ENCODE measurements at regions not wholly inside any gene's neighbourhood (a gene's known extent, or its start where the extent isn't known, plus 50 kb on each side); places are given as distances from the start of the nearest gene placed in this dataset.
"Not testable (repeated sequence)": the region's sequence is repeated elsewhere in the genome, so short reads cannot be mapped to it uniquely, and the experiment has no call there.

GRCh38 chr1:78304761-78305160, 186.0 kb upstream of the PTGFR start:
- TF ChIP-seq SUZ12 (IDR thresholded peaks at IDR 0.05; ENCODE audit: extremely low read depth, insufficient read depth, insufficient read length) (no peak), YY1 (IDR thresholded peaks at IDR 0.05; ENCODE audit: insufficient read depth, insufficient read length) (no peak), ZNF274 (IDR thresholded peaks at IDR 0.05; ENCODE audit: low read depth, low read length) (no peak)
- no peaks in the 10 kb centered on the region for H3K36me3 ChIP-seq (ENCODE audit: insufficient read depth, insufficient read length, low read length)
- no peak overlapping the region for H3K9ac ChIP-seq (ENCODE audit: insufficient read length, low read depth)
- peaks cover 7% of the 10 kb centered on the region for H3K9me3 ChIP-seq (ENCODE audit: insufficient read depth, low read length)
- no peak for DNase-seq (ENCODE audit: low read depth, low spot score)
- H3K4me1 ChIP-seq (ENCODE audit: insufficient read depth, insufficient read length) = no peaks in the 10 kb centered on the region
- no peak overlapping the region for H3K4me3 ChIP-seq (ENCODE audit: insufficient read length, low read depth)
- no peaks in the 10 kb centered on the region for H3K27me3 ChIP-seq (ENCODE audit: insufficient read depth, insufficient read length)

DNA sequence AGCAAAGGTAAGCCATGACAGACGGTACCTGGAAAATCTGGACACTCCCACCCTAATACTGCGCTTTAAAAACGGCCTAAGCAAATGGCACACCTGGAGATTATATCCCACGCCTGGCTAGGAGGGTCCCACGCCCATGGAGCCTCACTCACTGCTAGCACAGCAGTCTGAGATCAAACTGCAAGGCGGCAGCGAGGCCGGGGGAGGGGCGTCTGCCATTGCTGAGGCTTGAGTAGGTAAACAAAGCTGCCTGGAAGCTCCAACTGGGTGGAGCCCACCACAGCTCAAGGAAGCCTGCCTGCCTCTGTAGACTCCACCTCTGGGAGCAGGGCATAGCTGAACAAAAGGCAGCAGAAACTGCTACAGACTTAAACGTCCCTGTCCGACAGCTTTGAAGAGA, 180.5 kb upstream of the PTGFR start:
- peaks cover 13% of the 10 kb centered on the region for H3K9me3 ChIP-seq (ENCODE audit: insufficient read depth, low read length)
- H3K27me3 ChIP-seq (ENCODE audit: insufficient read depth, insufficient read length); H3K36me3 ChIP-seq (ENCODE audit: insufficient read depth, insufficient read length, low read length); DNase-seq (ENCODE audit: low read depth, low spot score); H3K9ac ChIP-seq (ENCODE audit: insufficient read length, low read depth); H3K4me1 ChIP-seq (ENCODE audit: insufficient read depth, insufficient read length); H3K4me3 ChIP-seq (ENCODE audit: insufficient read length, low read depth): not testable (repeated sequence)

DNA sequence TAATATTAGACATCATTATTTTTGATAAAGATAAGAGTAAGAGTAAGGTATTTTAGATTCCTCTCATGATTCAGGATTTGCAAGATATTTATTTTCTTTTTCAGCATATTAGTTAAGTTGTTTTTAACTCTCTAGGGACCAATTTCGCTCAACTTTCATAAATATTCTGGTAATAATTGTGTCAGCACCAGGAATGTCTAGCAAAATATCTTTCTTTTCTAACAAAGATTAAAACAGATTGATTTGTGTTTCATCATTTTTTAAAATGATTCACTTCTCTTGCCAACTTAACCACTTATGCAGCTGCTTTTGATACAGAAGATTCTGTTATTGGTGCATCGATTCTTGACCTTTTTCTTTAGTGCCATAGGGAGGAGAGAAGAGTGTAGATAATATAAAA, 172.8 kb upstream of the PTGFR start:
- DNase-seq (ENCODE audit: low read depth, low spot score) = no peak
- H3K4me3 ChIP-seq (ENCODE audit: insufficient read length, low read depth) = no peak overlapping the region
- H3K27me3 ChIP-seq (ENCODE audit: insufficient read depth, insufficient read length) = no peaks in the 10 kb centered on the region
- H3K36me3 ChIP-seq (ENCODE audit: insufficient read depth, insufficient read length, low read length) = no peaks in the 10 kb centered on the region
- H3K4me1 ChIP-seq (ENCODE audit: insufficient read depth, insufficient read length) = no peaks in the 10 kb centered on the region
- no peak overlapping the region for H3K9ac ChIP-seq (ENCODE audit: insufficient read length, low read depth)
- H3K9me3 ChIP-seq (ENCODE audit: insufficient read depth, low read length) = no peaks in the 10 kb centered on the region
- TF ChIP-seq YY1 (IDR thresholded peaks at IDR 0.05; ENCODE audit: insufficient read depth, insufficient read length) = no peak
- TF ChIP-seq ZNF274 (IDR thresholded peaks at IDR 0.05; ENCODE audit: low read depth, low read length) = no peak
- TF ChIP-seq SUZ12 (IDR thresholded peaks at IDR 0.05; ENCODE audit: extremely low read depth, insufficient read depth, insufficient read length) = no peak

- Histone ChIP-seq H3K4me1 (ENCODE audit: insufficient read depth, insufficient read length) (no peaks in the 10 kb centered on the region), H3K4me3 (ENCODE audit: insufficient read length, low read depth) (no peak overlapping the region), H3K9me3 (ENCODE audit: insufficient read depth, low read length) (no peaks in the 10 kb centered on the region), H3K27me3 (ENCODE audit: insufficient read depth, insufficient read length) (no peaks in the 10 kb centered on the region), H3K9ac (ENCODE audit: insufficient read length, low read depth) (no peak overlapping the region), H3K36me3 (ENCODE audit: insufficient read depth, insufficient read length, low read length) (no peaks in the 10 kb centered on the region)
- no peak for DNase-seq (ENCODE audit: low read depth, low spot score)
- TF ChIP-seq ZNF274 (IDR thresholded peaks at IDR 0.05; ENCODE audit: low read depth, low read length) = no peak
- TF ChIP-seq SUZ12 (IDR thresholded peaks at IDR 0.05; ENCODE audit: extremely low read depth, insufficient read depth, insufficient read length) = no peak
- no peak for TF ChIP-seq YY1 (IDR thresholded peaks at IDR 0.05; ENCODE audit: insufficient read depth, insufficient read length)
Observed at GRCh38 chr1:78319603-78320002, 171.2 kb upstream of the PTGFR start.

- DNase-seq (ENCODE audit: low read depth, low spot score) = no peak
- Histone ChIP-seq H3K4me1 (ENCODE audit: insufficient read depth, insufficient read length) (no peaks in the 10 kb centered on the region), H3K9me3 (ENCODE audit: insufficient read depth, low read length) (no peaks in the 10 kb centered on the region), H3K4me3 (ENCODE audit: insufficient read length, low read depth) (no peak overlapping the region), H3K36me3 (ENCODE audit: insufficient read depth, insufficient read length, low read length) (no peaks in the 10 kb centered on the region), H3K9ac (ENCODE audit: insufficient read length, low read depth) (no peak overlapping the region), H3K27me3 (ENCODE audit: insufficient read depth, insufficient read length) (no peaks in the 10 kb centered on the region)
- TF ChIP-seq YY1 (IDR thresholded peaks at IDR 0.05; ENCODE audit: insufficient read depth, insufficient read length) = no peak
- TF ChIP-seq SUZ12 (IDR thresholded peaks at IDR 0.05; ENCODE audit: extremely low read depth, insufficient read depth, insufficient read length) = no peak
- no peak for TF ChIP-seq ZNF274 (IDR thresholded peaks at IDR 0.05; ENCODE audit: low read depth, low read length)
Observed at GRCh38 chr1:78322928-78323680, 167.7 kb upstream of the PTGFR start.

- Histone ChIP-seq H3K4me3 (ENCODE audit: insufficient read length, low read depth) (no peak overlapping the region), H3K27me3 (ENCODE audit: insufficient read depth, insufficient read length) (no peaks in the 10 kb centered on the region), H3K4me1 (ENCODE audit: insufficient read depth, insufficient read length) (no peaks in the 10 kb centered on the region), H3K9me3 (ENCODE audit: insufficient read depth, low read length) (no peaks in the 10 kb centered on the region), H3K36me3 (ENCODE audit: insufficient read depth, insufficient read length, low read length) (no peaks in the 10 kb centered on the region), H3K9ac (ENCODE audit: insufficient read length, low read depth) (no peak overlapping the region)
- no peak for DNase-seq (ENCODE audit: low read depth, low spot score)
- TF ChIP-seq ZNF274 (IDR thresholded peaks at IDR 0.05; ENCODE audit: low read depth, low read length) = no peak
- TF ChIP-seq SUZ12 (IDR thresholded peaks at IDR 0.05; ENCODE audit: extremely low read depth, insufficient read depth, insufficient read length) = no peak
- no peak for TF ChIP-seq YY1 (IDR thresholded peaks at IDR 0.05; ENCODE audit: insufficient read depth, insufficient read length)
Observed at GRCh38 chr1:78325293-78325692, 165.5 kb upstream of the PTGFR start.

DNA sequence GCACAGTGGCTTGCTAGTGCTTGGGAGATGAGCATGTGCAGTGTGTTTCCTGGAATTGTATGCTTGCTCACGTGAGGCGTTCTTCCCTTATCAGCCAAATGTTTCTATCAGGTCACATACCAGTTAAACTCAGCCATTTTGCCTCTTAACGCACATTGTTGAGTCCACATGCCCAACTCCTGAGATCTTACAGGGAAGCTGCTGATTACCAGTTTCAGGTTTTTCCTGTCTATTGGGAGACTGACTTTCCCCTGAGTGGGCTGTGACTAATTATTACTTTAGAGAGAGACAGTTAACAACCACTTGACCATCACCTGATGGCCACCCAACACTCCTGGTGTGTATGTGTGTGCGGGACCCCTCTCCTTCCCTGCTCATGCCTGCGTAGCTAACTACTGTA, 161.3 kb upstream of the PTGFR start:
- no peaks in the 10 kb centered on the region for H3K36me3 ChIP-seq (ENCODE audit: insufficient read depth, insufficient read length, low read length)
- DNase-seq (ENCODE audit: low read depth, low spot score) = no peak
- H3K4me3 ChIP-seq (ENCODE audit: insufficient read length, low read depth) = no peak overlapping the region
- H3K27me3 ChIP-seq (ENCODE audit: insufficient read depth, insufficient read length) = no peaks in the 10 kb centered on the region
- H3K9ac ChIP-seq (ENCODE audit: insufficient read length, low read depth) = no peak overlapping the region
- H3K4me1 ChIP-seq (ENCODE audit: insufficient read depth, insufficient read length) = no peaks in the 10 kb centered on the region
- H3K9me3 ChIP-seq (ENCODE audit: insufficient read depth, low read length) = no peaks in the 10 kb centered on the region
- TF ChIP-seq YY1 (IDR thresholded peaks at IDR 0.05; ENCODE audit: insufficient read depth, insufficient read length) (no peak), ZNF274 (IDR thresholded peaks at IDR 0.05; ENCODE audit: low read depth, low read length) (no peak), SUZ12 (IDR thresholded peaks at IDR 0.05; ENCODE audit: extremely low read depth, insufficient read depth, insufficient read length) (no peak)
